Endothelial cell (in vitro differentiated cells): ENCODE measurements at regions not wholly inside any gene's neighbourhood (a gene's known extent, or its start where the extent isn't known, plus 50 kb on each side); places are given as distances from the start of the nearest gene placed in this dataset.

Experiments used
- DNase-seq: peaks from one replicate; pipeline ENCODE4 v3.0.0; 2021; ENCODE audit warnings: low spot score
- H3K27ac Mint-ChIP-seq: one replicate; pipeline ENCODE4 v1.8.0; 2021; ENCODE audit warnings: mixed read lengths, inconsistent platforms; ENCODE audit not compliant: unreplicated experiment
- H3K27me3 Mint-ChIP-seq: one replicate; pipeline ENCODE4 v1.8.0; 2021; ENCODE audit warnings: mild to moderate bottlenecking, moderate library complexity, mixed read lengths, inconsistent platforms; ENCODE audit not compliant: unreplicated experiment
- H3K36me3 Mint-ChIP-seq: one replicate; pipeline ENCODE4 v1.8.0; 2021; ENCODE audit warnings: mild to moderate bottlenecking, low read depth, mixed read lengths, inconsistent platforms; ENCODE audit not compliant: unreplicated experiment
- H3K4me1 Mint-ChIP-seq: one replicate; pipeline ENCODE4 v1.8.0; 2021; ENCODE audit warnings: mild to moderate bottlenecking, mixed read lengths, inconsistent platforms; ENCODE audit not compliant: unreplicated experiment
- H3K4me3 Mint-ChIP-seq: one replicate; pipeline ENCODE4 v1.8.0; 2021; ENCODE audit warnings: mild to moderate bottlenecking, mixed read lengths, inconsistent platforms; ENCODE audit not compliant: unreplicated experiment
- H3K9me3 Mint-ChIP-seq: one replicate; pipeline ENCODE4 v1.8.0; 2021; ENCODE audit warnings: mixed read lengths, inconsistent platforms; ENCODE audit not compliant: unreplicated experiment
- TF ChIP-seq, protein P1 (sequence below): fragments of 200-600 bp; sonication (generic); IDR thresholded peaks from one replicate; pipeline ENCODE4 v1.5.0; 2021; ENCODE audit warnings: antibody characterized with exemption; ENCODE audit not compliant: unreplicated experiment

GRCh38 chr22:49166211-49166610, 661.5 kb downstream of the BRD1 start:
- H3K27me3 Mint-ChIP-seq = peaks cover 2% of the 10 kb centered on the region
- H3K4me3 Mint-ChIP-seq = no peak overlapping the region
- no peak for DNase-seq
- H3K36me3 Mint-ChIP-seq = no peaks in the 10 kb centered on the region
- no peaks in the 10 kb centered on the region for H3K9me3 Mint-ChIP-seq
- H3K27ac Mint-ChIP-seq = no peak overlapping the region
- TF ChIP-seq, protein P1, sequence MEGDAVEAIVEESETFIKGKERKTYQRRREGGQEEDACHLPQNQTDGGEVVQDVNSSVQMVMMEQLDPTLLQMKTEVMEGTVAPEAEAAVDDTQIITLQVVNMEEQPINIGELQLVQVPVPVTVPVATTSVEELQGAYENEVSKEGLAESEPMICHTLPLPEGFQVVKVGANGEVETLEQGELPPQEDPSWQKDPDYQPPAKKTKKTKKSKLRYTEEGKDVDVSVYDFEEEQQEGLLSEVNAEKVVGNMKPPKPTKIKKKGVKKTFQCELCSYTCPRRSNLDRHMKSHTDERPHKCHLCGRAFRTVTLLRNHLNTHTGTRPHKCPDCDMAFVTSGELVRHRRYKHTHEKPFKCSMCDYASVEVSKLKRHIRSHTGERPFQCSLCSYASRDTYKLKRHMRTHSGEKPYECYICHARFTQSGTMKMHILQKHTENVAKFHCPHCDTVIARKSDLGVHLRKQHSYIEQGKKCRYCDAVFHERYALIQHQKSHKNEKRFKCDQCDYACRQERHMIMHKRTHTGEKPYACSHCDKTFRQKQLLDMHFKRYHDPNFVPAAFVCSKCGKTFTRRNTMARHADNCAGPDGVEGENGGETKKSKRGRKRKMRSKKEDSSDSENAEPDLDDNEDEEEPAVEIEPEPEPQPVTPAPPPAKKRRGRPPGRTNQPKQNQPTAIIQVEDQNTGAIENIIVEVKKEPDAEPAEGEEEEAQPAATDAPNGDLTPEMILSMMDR = no peak
- no peaks in the 10 kb centered on the region for H3K4me1 Mint-ChIP-seq

DNA sequence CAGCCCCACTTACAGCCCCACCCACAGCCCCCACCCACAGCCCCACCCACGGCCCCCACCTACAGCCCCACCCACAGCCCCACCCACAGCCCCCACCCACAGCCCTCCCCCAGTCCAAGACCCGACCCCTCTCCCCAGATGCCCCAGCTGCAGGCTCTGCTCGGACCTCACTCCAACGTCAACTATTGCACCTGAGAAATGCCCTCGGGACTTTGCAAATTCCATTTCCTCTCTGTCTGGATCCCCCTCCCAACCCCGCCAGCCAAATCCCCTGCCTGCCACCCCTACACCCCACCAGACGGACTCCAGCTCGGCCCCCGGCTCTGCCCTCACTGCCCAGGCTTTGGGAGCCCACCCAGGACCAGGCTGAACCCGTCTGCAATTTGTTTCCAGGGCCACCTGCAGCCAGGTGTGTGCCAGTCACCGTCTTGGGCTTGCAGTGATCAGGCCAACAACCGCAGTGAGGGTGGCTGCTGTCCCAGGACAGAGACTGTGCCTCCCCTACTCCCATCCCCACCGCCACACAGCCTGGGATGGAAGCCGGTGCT, 662.8 kb downstream of the BRD1 start:
- Mint-ChIP-seq H3K4me1 (no peaks in the 10 kb centered on the region), H3K4me3 (no peak overlapping the region), H3K27me3 (peaks cover 2% of the 10 kb centered on the region), H3K36me3 (no peaks in the 10 kb centered on the region), H3K9me3 (no peaks in the 10 kb centered on the region), H3K27ac (no peak overlapping the region)
- DNase-seq = no peak
- TF ChIP-seq, protein P1 = no peak

- no peaks in the 10 kb centered on the region for H3K36me3 Mint-ChIP-seq
- DNase-seq = no peak
- TF ChIP-seq, protein P1 = no peak
- no peaks in the 10 kb centered on the region for H3K4me1 Mint-ChIP-seq
- no peak overlapping the region for H3K27ac Mint-ChIP-seq
- H3K9me3 Mint-ChIP-seq = no peaks in the 10 kb centered on the region
- H3K4me3 Mint-ChIP-seq = no peak overlapping the region
- H3K27me3 Mint-ChIP-seq = peaks cover 2% of the 10 kb centered on the region
Measured at GRCh38 chr22:49163960-49164690, 663.5 kb downstream of the BRD1 start.

- H3K27ac Mint-ChIP-seq = no peak overlapping the region
- no peaks in the 10 kb centered on the region for H3K4me1 Mint-ChIP-seq
- peaks cover 2% of the 10 kb centered on the region for H3K27me3 Mint-ChIP-seq
- no peak overlapping the region for H3K4me3 Mint-ChIP-seq
- no peaks in the 10 kb centered on the region for H3K36me3 Mint-ChIP-seq
- no peak for DNase-seq
- no peaks in the 10 kb centered on the region for H3K9me3 Mint-ChIP-seq
- TF ChIP-seq, protein P1 = no peak
Measured at GRCh38 chr22:49163258-49163959, 664.3 kb downstream of the BRD1 start.

DNA sequence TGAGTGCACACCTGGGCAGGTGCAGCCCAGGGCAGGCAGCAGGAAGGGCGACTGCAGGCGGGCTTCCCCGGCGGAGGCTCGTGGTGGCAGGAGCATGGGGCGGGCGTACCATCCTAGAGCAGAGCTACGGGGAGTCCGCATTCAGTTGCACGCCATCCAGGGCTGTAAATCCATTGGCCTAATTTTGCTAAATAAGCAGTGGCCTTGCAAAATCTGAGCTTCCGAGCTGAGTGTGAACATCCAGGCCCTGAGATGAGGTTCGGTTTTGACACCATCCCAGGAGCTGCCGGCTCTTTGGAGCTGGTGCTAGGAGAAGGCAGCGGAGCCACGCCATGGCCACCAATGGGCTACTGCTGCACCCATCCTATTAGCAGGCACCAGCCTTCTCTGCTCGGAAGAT, 664.8 kb downstream of the BRD1 start:
- no peak overlapping the region for H3K27ac Mint-ChIP-seq
- no peak overlapping the region for H3K4me3 Mint-ChIP-seq
- peaks cover 2% of the 10 kb centered on the region for H3K27me3 Mint-ChIP-seq
- DNase-seq = no peak
- H3K36me3 Mint-ChIP-seq = no peaks in the 10 kb centered on the region
- TF ChIP-seq, protein P1 = no peak
- no peaks in the 10 kb centered on the region for H3K9me3 Mint-ChIP-seq
- no peaks in the 10 kb centered on the region for H3K4me1 Mint-ChIP-seq
